HG03139 (cell line): ENCODE measurements at regions not wholly inside any gene's neighbourhood (a gene's known extent, or its start where the extent isn't known, plus 50 kb on each side); places are given as distances from the start of the nearest gene placed in this dataset.

Source experiments
- ATAC-seq: cut with Tn5 transposase; IDR thresholded peaks from one replicate; pipeline ENCODE4 v1.9.1; 2021; ENCODE audit not compliant: unreplicated experiment

DNA sequence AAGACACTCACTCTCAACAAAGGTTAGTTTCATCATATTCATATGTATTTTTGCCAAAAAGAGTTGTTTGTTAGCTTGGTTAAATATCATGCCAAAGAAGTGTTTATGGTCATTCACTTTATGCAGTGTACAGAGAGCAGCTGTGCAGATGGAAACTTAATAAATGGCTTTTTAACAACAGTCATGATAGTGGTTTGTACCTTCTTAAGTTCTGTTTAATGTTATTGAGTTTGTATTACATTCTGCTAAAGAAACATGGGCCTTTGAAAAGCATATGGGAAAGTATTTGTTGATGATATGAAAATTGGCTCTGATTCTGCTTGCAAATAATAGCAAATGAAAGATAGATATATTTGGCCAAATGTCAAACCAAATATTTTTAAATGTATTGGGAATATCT, 607.3 kb downstream of the NCAM2 start:
- ATAC-seq, result no peak

GRCh38 chr21:21606041-21606440, 607.8 kb downstream of the NCAM2 start:
- ATAC-seq, result no peak

DNA sequence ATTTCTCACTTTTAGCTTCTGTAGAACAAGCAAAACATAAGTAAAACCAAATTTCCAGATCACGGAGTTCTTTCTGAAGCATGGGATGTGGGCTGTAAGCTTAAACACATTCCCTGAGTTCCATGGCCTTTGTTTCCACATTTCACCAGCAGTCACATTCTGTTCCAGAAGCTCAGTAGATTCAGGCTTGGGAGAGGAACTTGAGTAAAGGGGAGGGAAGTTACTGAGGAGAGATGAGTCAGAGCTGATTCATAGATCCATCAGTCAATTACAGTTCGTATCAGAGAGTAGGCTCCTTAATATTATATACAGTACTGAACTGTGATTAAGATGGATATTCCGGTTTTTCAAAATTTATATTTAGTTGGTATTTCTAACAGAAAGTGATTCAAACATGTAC, 614.3 kb downstream of the NCAM2 start:
- ATAC-seq, result no peak

- no peak for ATAC-seq
Measured at GRCh38 chr21:21614966-21615365, 616.8 kb downstream of the NCAM2 start.

DNA sequence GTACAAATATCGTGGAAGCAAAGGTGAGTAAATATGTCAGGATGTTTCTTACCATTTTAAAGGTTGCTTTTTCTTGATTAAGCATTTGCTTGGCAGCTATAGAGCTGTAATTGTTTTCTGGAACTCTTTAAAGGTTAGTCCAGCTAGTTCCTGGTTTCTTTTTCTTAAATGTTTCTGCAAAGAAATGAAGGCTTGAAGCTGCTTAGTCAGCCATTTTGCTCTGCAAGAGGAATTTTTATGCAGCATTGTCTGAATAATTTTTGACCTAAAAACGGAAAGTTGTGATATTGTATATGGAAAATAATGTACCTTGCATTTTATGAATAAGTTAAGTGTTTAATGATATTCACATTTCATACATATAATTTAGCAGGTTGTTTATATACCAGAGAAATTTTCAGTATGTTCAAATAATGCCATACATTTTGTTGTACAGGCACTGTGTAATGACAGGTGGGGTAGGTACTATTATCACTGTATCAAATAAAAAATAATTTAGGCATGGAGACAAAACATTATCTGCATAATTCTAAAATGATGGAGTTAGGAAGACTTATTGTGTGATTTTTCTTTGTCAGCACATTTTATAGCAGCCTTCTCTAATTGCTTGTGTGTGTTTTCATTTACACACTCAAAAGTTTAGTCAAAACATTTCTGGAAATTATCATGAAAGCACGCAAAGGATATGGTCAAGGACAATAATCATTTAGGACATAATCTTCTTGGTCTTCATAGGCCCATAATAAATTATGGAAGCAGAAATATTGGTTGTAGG, 624.4 kb downstream of the NCAM2 start:
- ATAC-seq, result no peak

GRCh38 chr21:21624674-21625073, 626.5 kb downstream of the NCAM2 start:
- ATAC-seq, result no peak

GRCh38 chr21:21631961-21632360, 633.8 kb downstream of the NCAM2 start:
- no peak for ATAC-seq

GRCh38 chr21:21632926-21633325, 634.7 kb downstream of the NCAM2 start:
- no peak for ATAC-seq

- no peak for ATAC-seq
Measured at GRCh38 chr21:21661741-21662140, 663.5 kb downstream of the NCAM2 start.

DNA sequence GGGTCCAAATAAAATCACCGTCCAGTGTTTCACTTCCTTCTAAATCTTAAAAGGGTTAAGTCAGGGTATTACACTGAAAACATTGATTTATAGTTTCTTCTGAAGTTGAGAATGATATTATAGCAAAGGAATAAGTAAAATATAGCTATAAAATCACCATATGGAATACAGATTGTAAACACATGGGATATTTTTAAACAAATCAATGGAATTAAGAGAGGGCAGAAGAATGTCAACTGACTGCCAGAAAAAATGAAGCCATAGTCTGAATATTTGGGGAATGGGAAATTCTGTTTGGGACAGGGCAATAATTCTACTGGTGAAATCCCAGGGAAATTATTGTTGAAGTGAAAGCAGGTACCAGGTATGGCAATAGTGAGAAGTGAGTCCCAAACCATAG, 664.6 kb downstream of the NCAM2 start:
- no peak for ATAC-seq

GRCh38 chr21:21664871-21665270, 666.7 kb downstream of the NCAM2 start:
- ATAC-seq, result no peak

DNA sequence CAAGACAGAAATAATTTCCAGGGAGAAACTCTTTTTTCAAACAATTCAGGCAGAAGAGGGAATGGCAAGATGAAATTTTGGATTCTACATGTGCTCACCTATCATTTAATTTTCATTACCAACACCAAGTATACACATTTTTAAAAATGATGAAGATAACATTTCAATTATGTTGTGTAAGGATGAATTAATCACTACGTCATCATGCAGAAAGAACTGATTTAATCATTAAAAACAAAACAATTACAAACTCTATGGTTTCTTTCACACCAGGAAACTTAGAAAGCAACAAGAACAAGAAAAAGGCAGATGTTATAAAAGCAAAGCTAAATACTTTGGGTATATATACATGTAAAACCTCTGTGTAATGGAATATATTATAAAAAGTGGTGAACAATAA, 668.5 kb downstream of the NCAM2 start:
- no peak for ATAC-seq

- no peak for ATAC-seq
Measured at GRCh38 chr21:21668198-21668597, 670.0 kb downstream of the NCAM2 start.

DNA sequence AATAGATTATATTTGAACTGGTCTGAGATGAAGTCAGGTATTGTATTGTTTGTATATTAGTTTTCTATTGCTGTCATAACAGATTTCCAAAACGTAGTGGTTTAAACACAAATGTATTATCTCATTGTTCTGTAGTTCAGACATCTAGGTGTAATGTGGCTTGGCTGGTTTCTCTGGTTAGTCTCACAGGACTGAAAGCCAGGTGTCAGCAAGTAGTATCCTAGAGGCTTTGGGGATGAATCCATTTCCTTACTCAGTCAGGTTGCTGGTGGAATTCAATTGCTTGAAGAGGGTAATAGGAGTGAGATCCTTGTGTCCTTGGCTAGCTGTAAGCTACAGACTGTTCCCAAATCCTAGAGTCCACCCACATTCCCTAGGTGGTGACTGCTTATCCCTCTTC, 675.8 kb downstream of the NCAM2 start:
- no peak for ATAC-seq

GRCh38 chr21:21675601-21676000, 677.4 kb downstream of the NCAM2 start:
- no peak for ATAC-seq

DNA sequence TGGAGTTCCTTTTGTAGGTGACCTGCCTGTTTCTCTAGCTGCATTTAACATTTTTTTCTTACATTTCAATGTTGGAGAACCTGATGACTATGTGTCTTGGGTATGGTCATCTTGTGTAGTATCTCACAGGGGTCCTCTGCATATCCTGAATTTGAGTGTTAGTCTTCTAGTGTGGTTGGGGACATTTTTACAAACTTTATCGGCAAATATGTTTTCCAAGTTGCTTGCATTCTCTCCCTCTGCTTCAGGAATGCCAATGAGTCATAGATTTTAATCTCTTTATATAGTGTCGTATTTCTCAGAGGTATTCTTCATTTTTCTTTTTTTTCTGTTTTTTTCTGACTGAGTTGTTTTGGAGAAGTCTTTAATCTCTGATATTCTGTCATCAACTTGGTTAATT, 684.0 kb downstream of the NCAM2 start:
- no peak for ATAC-seq

DNA sequence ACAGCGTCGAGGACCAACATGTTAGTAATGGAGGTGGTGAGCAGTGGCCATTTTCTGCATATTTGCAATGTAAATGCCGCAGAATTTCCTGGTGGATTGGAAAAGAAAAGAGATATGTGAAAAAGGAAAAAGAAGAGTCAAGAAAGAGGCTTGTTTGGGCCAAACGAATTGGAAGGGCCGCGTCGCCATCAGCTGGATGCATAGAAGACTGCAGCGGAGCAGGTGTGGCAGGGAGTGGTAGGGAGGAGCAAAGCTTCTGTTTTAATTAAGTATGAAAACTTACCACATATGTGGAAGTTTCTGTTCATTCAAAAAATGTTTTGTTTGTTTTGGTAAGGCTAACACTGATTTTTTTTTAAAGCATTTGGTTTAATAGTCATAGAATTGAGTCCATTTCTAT, 690.7 kb downstream of the NCAM2 start:
- no peak for ATAC-seq

GRCh38 chr21:21690068-21690665, 692.0 kb downstream of the NCAM2 start:
- no peak for ATAC-seq

DNA sequence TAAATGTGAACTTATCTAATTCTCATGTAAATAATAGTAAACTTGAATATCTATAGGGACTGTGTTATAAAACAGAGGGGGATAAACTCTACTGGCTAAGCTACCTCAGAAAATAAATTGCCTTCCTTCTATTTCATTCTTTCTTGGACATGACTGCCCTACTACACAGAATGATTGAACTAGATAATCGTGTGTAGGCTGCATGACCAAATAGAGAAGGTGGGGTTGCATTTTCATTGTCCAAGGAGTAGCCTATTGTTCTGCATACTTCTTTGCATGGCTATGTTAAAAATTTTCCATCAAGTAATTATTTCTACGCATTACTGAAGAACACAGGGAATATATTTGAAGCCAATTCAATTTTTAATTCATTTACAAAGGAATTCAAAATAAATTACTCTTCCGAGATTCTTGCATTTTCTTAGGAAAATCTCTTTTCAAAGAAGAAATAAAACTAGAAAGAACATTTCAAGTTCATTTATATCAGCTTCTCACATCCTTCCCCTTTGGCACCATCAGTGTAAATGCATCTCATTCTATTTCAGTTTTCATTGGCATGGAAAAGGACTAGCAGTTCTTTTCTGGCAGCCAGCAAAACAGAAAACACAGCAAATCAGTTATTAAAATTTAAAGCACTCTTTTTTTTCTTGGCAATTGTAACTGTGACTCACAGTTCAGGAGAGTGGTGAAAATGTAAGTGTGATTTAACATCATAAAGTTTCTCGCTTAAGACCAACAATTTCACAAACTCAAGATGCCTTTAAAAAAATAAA, 714.7 kb downstream of the NCAM2 start:
- no peak for ATAC-seq

DNA sequence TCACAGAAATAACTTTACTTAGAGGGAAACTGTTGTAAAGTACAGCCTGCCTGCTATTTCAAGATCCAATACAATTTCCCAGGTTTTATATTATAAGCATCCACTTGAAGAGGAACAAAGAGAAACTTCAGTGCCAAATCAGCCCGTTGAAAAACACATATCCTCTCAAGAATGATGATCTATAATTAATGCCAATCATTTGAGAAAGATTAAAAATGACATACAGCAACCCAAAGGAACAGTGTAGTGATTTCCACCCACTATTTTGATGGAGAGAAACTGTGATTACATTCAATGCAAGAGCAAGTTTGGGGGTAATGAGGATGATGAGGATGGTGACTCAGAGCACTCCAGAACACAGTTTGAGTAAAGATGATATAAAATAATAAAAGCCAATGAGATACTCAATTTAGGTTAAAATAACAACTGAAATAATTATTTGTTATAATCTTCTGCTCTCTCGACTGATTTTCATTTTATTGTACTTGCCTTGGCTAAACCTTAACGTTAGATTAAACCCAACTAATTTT, 715.5 kb downstream of the NCAM2 start:
- ATAC-seq, result no peak

DNA sequence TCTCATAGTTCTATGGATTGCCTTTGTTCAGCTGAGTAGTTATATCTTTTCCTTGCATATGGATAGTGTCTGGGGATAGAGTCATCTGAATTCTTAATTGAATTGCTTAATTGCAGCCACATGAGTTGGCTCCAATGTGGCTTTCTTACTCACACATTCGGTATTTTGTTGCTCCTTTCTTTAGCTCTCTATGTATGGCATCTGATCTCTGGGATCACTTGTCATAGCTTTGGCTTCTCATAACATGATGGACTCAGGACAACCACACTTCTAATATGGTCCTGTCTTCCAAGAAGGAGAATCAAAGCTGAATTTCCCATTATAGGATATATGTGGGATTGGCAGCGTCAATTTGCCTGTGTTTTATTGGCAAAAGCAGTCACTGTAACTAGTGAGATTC, 716.2 kb downstream of the NCAM2 start:
- ATAC-seq, result no peak
